Testis (tissue), 2 donors: ENCODE measurements at regions not wholly inside any gene's neighbourhood (a gene's known extent, or its start where the extent isn't known, plus 50 kb on each side); places are given as distances from the start of the nearest gene placed in this dataset.

ENCODE experiments used
- POLR2A ChIP-seq: fragments of 450-650 bp; IDR thresholded peaks from one replicate; pipeline ENCODE4 v1.6.1; 2017; ENCODE audit warnings: antibody characterized with exemption, mild to moderate bottlenecking, moderate library complexity
- TF ChIP-seq, protein P1 (sequence below), 3 experiments: fragments of 450-650 bp in 2 of 3; fragments of 200-600 bp in 1 of 3; sonication (generic) in 1 of 3; IDR thresholded peaks; one replicate each; pipeline ENCODE4 v1.5.1; 2016 to 2019; ENCODE audit warnings: antibody characterized with exemption in 3 of 3, mild to moderate bottlenecking in 2 of 3, moderate library complexity in 1 of 3

DNA sequence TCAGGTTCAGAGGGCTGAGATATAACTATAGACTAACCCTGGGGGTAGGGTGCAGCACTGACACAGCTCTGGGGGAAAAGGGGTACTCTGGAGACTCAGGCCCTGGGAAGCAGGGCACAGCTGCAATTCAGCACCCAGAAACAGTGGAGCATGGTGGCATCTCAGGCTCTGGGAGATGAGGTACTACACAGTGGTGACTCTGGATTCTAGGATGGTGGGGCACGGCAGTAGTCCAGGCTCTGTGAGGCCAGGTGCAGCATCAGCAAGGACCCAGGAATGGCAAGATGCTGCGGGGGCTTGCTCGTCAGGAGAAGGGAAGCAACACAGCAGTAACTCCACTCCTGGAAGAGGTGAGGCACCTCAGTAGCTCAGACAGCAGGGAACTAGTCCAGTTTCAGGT, 271.5 kb upstream of the MOCS1 start:
- TF ChIP-seq, protein P1, sequence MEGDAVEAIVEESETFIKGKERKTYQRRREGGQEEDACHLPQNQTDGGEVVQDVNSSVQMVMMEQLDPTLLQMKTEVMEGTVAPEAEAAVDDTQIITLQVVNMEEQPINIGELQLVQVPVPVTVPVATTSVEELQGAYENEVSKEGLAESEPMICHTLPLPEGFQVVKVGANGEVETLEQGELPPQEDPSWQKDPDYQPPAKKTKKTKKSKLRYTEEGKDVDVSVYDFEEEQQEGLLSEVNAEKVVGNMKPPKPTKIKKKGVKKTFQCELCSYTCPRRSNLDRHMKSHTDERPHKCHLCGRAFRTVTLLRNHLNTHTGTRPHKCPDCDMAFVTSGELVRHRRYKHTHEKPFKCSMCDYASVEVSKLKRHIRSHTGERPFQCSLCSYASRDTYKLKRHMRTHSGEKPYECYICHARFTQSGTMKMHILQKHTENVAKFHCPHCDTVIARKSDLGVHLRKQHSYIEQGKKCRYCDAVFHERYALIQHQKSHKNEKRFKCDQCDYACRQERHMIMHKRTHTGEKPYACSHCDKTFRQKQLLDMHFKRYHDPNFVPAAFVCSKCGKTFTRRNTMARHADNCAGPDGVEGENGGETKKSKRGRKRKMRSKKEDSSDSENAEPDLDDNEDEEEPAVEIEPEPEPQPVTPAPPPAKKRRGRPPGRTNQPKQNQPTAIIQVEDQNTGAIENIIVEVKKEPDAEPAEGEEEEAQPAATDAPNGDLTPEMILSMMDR (IDR thresholded peaks at IDR 0.05) = no peak
- TF ChIP-seq POLR2A = no peak
